HepG2 (cell line): ENCODE measurements at regions not wholly inside any gene's neighbourhood (a gene's known extent, or its start where the extent isn't known, plus 50 kb on each side); places are given as distances from the start of the nearest gene placed in this dataset.

Experiments
- ATAC-seq: fragments of 200-7000 bp; cut with Tn5 transposase; 3 replicates; pipeline ENCODE4 v1.9.1; 2020; ENCODE audit warnings: mild to moderate bottlenecking, moderate library complexity
- BruUV-seq: library from RNA; stranded (reverse); fragments of 400-500 nt; replicated peaks from 2 replicates; lab custom pipeline; 2021; lab: Mats Ljungman, UMichigan
- CTCF ChIA-PET: fragments of 300-600 bp; formaldehyde crosslinking; extraction: SDS; loops from one replicate; lab custom pipeline; 2021; ENCODE audit warnings: low total read pairs, inconsistent platforms, low intra/inter-chr PET ratio; lab: Yijun Ruan, JAX
- POLR2A ChIA-PET: fragments of 350-600 bp; sonication (Branson Sonifier 250); formaldehyde crosslinking; loops from one replicate; lab custom pipeline; 2020; ENCODE audit warnings: antibody characterized with exemption, inconsistent platforms; lab: Yijun Ruan, JAX
- DNase-seq: peaks from one replicate; pipeline ENCODE4 v3.0.0-alpha.2; 2015; ENCODE audit warnings: low spot score
- FAIRE-seq: peaks from 3 replicates; lab custom pipeline; 2011; peaks lifted over from hg19 to GRCh38; lab: Jason Lieb, UNC
- H2AFZ ChIP-seq: one replicate; pipeline ENCODE4 v1.6.1; 2011; ENCODE audit warnings: low read length, inconsistent platforms
- H3K27ac ChIP-seq: fragments of 300-600 bp; 3 replicates; pipeline ENCODE4 v1.8.0; 2011; ENCODE audit warnings: mixed run types, mild to moderate bottlenecking, mixed read lengths, low read length, inconsistent platforms; ENCODE audit not compliant: insufficient read depth; ENCODE audit errors: extremely low read length
- H3K27me3 ChIP-seq, 2 experiments: fragments of 200-600 bp in 1 of 2; 2 replicates in 1 of 2; 3 replicates in 1 of 2; pipeline versions ENCODE4 v1.6.0 to v1.8.0; 2011; ENCODE audit warnings: low read length in 2 of 2, mild to moderate bottlenecking in 2 of 2, moderate library complexity in 2 of 2, inconsistent platforms in 1 of 2; ENCODE audit not compliant: insufficient read depth in 2 of 2, control insufficient read depth in 1 of 2
- H3K36me3 ChIP-seq, 2 experiments: fragments of 200-600 bp in 1 of 2; replicated peaks in 1 of 2; 2 replicates in 1 of 2; 3 replicates in 1 of 2; pipeline versions ENCODE4 v1.5.1 to v1.8.0; 2011; ENCODE audit warnings: low read length in 2 of 2, inconsistent platforms in 1 of 2; ENCODE audit not compliant: insufficient read depth in 2 of 2, control insufficient read depth in 1 of 2
- H3K4me1 ChIP-seq: 2 replicates; pipeline ENCODE4 v1.5.1; 2012; ENCODE audit warnings: low read length, inconsistent platforms; ENCODE audit not compliant: insufficient read depth
- H3K4me2 ChIP-seq: 2 replicates; pipeline ENCODE4 v1.6.0; 2011; ENCODE audit warnings: low read depth, low read length, inconsistent platforms
- H3K4me3 ChIP-seq, 3 experiments: fragments of 200-600 bp in 1 of 3; sonication (generic), shearing (Covaris generic) in 1 of 3; replicated peaks in 1 of 3; 2 replicates each; pipeline ENCODE4 v1.5.1; 2011 to 2016; ENCODE audit warnings: low read length in 3 of 3, inconsistent platforms in 2 of 3, low read depth in 2 of 3, mild to moderate bottlenecking in 2 of 3, control low read depth in 1 of 3, mixed read lengths in 1 of 3; ENCODE audit not compliant: insufficient read depth in 1 of 3
- H3K79me2 ChIP-seq: one replicate; pipeline ENCODE4 v1.6.1; 2011; ENCODE audit warnings: low read length, inconsistent platforms; ENCODE audit not compliant: insufficient read depth
- H3K9ac ChIP-seq: 2 replicates; pipeline ENCODE4 v1.6.0; 2011; ENCODE audit warnings: mild to moderate bottlenecking, low read depth, low read length, inconsistent platforms; ENCODE audit not compliant: insufficient read depth
- H3K9me3 ChIP-seq: 2 replicates; pipeline ENCODE4 v1.5.1; 2012; ENCODE audit warnings: mild to moderate bottlenecking, low read length
- H4K20me1 ChIP-seq: 2 replicates; pipeline ENCODE4 v1.6.0; 2011; ENCODE audit warnings: inconsistent platforms, mild to moderate bottlenecking, low read length, moderate library complexity; ENCODE audit not compliant: insufficient read depth
- IKZF4 ChIP-seq: sonication (generic); formaldehyde crosslinking; IDR thresholded peaks from 2 replicates; pipeline ENCODE4 v1.5.1; 2020; ENCODE audit warnings: borderline replicate concordance, mild to moderate bottlenecking, low read depth, missing genetic modification reagents; ENCODE audit errors: not compliant biosample characterization
- SYNCRIP ChIP-seq: fragments of 200-400 bp; formaldehyde crosslinking; IDR thresholded peaks from 2 replicates; pipeline ENCODE4 v1.6.1; 2018; ENCODE audit warnings: mild to moderate bottlenecking, low read depth, low read length; ENCODE audit not compliant: insufficient read depth
- ZNF530 ChIP-seq: sonication (generic); formaldehyde crosslinking; IDR thresholded peaks from 2 replicates; pipeline ENCODE4 v1.5.0; 2020; ENCODE audit warnings: low read depth, mild to moderate bottlenecking, missing genetic modification reagents
- ZNF713 ChIP-seq: sonication (generic); formaldehyde crosslinking; IDR thresholded peaks from 2 replicates; pipeline ENCODE4 v1.4.0; 2020; ENCODE audit warnings: mild to moderate bottlenecking, missing genetic modification reagents
- WGBS: methylation state at CpG from one replicate; pipeline ENCODE4 v1.1.6; 2017; ENCODE audit warnings: low lambda C conversion rate; 5-methylcytosine and 5-hydroxymethylcytosine counted together
- in situ Hi-C: cut with HindIII; loops from 2 replicates; pipeline ENCODE4 v1.10.0; 2017; ENCODE audit warnings: low pct_unique_long_range_greater_than_20kb; ENCODE audit not compliant: extremely low pct_ligation_motif_present
- intact Hi-C: fragments of 100-400 bp; cut with micrococcal nuclease; formaldehyde crosslinking; loops from one replicate; pipeline ENCODE4 v1.10.0; 2022; ENCODE audit not compliant: unreplicated experiment
- TF ChIP-seq, protein P1 (sequence below): sonication (generic); formaldehyde crosslinking; IDR thresholded peaks from 2 replicates; pipeline ENCODE4 v1.5.0; 2020; ENCODE audit warnings: mild to moderate bottlenecking, missing genetic modification reagents
- TF ChIP-seq, protein P2 (sequence below): sonication (generic); formaldehyde crosslinking; IDR thresholded peaks from 2 replicates; pipeline ENCODE4 v1.9.0; 2021; ENCODE audit warnings: missing genetic modification reagents, borderline replicate concordance
- TF ChIP-seq, protein P3 (sequence below): sonication (generic); formaldehyde crosslinking; IDR thresholded peaks from 2 replicates; pipeline ENCODE4 v1.4.0; 2020; ENCODE audit warnings: missing genetic modification reagents
- TF ChIP-seq, protein P4 (sequence below): IDR thresholded peaks from 2 replicates; pipeline ENCODE4 v1.6.1; 2012; ENCODE audit warnings: low read depth, low read length, improper control_type of control experiment
- TF ChIP-seq, protein P5 (sequence below): IDR thresholded peaks from 2 replicates; pipeline ENCODE4 v1.6.1; 2016; ENCODE audit warnings: low read depth, missing genetic modification reagents, missing compliant biosample characterization

DNA sequence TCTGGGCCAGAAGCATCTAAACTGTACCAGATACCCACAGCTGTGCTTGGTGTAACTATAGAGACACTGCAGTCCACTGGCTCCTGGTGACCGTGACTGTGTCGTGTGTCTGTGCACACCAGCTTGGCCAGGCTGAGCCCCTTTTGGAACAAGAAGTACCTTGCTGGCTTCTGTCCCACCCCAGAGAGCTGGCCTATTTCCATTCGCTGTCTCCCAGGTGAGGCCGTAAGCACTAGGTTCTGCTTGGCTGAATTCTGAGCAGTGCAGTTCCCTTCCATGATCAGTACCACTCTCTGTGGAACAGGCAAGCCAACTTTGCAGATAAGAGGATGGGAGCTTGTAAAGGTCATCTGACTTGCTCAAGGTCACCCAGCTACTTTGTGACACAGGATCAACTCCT is 119.9 kb upstream of the DNAH14 start (continued):
- TF ChIP-seq, protein P1, sequence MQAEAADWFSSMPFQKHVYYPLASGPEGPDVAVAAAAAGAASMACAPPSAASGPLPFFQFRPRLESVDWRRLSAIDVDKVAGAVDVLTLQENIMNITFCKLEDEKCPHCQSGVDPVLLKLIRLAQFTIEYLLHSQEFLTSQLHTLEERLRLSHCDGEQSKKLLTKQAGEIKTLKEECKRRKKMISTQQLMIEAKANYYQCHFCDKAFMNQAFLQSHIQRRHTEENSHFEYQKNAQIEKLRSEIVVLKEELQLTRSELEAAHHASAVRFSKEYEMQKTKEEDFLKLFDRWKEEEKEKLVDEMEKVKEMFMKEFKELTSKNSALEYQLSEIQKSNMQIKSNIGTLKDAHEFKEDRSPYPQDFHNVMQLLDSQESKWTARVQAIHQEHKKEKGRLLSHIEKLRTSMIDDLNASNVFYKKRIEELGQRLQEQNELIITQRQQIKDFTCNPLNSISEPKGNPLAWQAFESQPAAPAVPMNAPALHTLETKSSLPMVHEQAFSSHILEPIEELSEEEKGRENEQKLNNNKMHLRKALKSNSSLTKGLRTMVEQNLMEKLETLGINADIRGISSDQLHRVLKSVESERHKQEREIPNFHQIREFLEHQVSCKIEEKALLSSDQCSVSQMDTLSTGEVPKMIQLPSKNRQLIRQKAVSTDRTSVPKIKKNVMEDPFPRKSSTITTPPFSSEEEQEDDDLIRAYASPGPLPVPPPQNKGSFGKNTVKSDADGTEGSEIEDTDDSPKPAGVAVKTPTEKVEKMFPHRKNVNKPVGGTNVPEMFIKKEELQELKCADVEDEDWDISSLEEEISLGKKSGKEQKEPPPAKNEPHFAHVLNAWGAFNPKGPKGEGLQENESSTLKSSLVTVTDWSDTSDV (CRISPR knock-in tag), result no peak
- no peak for TF ChIP-seq SYNCRIP
- no peak for TF ChIP-seq ZNF530
- TF ChIP-seq ZNF713 (CRISPR knock-in tag), result no peak
- TF ChIP-seq IKZF4 (CRISPR knock-in tag), result no peak

DNA sequence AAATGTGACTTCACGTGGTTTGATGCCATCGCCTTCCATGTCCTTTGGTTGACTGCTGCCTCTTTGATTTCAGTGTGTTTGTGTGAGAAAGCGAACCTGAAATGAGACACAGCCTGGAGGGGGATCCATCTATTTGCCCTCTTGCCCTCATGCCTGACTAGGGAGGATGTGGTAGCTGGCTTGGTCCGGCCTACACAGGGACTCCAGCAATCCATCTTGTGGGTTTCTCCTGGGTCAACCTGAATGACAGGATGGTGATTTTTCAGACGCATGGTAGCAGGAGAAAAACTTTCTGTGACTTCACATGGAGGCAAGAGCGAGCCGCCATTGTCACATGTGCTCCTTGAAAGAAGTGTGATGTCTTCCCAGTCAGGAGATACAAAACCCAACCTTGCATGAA is 117.9 kb upstream of the DNAH14 start:
- H3K79me2 ChIP-seq, result no peaks in the 10 kb centered on the region
- no peak overlapping the region for H3K4me2 ChIP-seq
- DNase-seq (no peak), FAIRE-seq (no peak), ATAC-seq (no peak)
- H3K27me3 ChIP-seq, result no peaks in the 10 kb centered on the region
- no peaks in the 10 kb centered on the region for H3K4me1 ChIP-seq
- H3K36me3 ChIP-seq, result no peaks in the 10 kb centered on the region
- 4% methylated on average over 5 of the region's 7 CpGs for WGBS
- CTCF ChIA-PET, result no interaction called here
- in situ Hi-C loops, result no loop called here
- no peaks in the 10 kb centered on the region for H4K20me1 ChIP-seq
- BruUV-seq, result no TSS peak
- H3K9ac ChIP-seq, result no peak overlapping the region
- H3K27ac ChIP-seq, result no peak overlapping the region
- intact Hi-C loops, result no loop called here
- POLR2A ChIA-PET, result no interaction called here
- no peak overlapping the region for H2AFZ ChIP-seq
- no peak overlapping the region for H3K4me3 ChIP-seq
- no peaks in the 10 kb centered on the region for H3K9me3 ChIP-seq
- TF ChIP-seq, protein P2, sequence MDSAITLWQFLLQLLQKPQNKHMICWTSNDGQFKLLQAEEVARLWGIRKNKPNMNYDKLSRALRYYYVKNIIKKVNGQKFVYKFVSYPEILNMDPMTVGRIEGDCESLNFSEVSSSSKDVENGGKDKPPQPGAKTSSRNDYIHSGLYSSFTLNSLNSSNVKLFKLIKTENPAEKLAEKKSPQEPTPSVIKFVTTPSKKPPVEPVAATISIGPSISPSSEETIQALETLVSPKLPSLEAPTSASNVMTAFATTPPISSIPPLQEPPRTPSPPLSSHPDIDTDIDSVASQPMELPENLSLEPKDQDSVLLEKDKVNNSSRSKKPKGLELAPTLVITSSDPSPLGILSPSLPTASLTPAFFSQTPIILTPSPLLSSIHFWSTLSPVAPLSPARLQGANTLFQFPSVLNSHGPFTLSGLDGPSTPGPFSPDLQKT (CRISPR knock-in tag), result no peak
- TF ChIP-seq, protein P3, sequence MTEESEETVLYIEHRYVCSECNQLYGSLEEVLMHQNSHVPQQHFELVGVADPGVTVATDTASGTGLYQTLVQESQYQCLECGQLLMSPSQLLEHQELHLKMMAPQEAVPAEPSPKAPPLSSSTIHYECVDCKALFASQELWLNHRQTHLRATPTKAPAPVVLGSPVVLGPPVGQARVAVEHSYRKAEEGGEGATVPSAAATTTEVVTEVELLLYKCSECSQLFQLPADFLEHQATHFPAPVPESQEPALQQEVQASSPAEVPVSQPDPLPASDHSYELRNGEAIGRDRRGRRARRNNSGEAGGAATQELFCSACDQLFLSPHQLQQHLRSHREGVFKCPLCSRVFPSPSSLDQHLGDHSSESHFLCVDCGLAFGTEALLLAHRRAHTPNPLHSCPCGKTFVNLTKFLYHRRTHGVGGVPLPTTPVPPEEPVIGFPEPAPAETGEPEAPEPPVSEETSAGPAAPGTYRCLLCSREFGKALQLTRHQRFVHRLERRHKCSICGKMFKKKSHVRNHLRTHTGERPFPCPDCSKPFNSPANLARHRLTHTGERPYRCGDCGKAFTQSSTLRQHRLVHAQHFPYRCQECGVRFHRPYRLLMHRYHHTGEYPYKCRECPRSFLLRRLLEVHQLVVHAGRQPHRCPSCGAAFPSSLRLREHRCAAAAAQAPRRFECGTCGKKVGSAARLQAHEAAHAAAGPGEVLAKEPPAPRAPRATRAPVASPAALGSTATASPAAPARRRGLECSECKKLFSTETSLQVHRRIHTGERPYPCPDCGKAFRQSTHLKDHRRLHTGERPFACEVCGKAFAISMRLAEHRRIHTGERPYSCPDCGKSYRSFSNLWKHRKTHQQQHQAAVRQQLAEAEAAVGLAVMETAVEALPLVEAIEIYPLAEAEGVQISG, result no peak
- TF ChIP-seq, protein P4, sequence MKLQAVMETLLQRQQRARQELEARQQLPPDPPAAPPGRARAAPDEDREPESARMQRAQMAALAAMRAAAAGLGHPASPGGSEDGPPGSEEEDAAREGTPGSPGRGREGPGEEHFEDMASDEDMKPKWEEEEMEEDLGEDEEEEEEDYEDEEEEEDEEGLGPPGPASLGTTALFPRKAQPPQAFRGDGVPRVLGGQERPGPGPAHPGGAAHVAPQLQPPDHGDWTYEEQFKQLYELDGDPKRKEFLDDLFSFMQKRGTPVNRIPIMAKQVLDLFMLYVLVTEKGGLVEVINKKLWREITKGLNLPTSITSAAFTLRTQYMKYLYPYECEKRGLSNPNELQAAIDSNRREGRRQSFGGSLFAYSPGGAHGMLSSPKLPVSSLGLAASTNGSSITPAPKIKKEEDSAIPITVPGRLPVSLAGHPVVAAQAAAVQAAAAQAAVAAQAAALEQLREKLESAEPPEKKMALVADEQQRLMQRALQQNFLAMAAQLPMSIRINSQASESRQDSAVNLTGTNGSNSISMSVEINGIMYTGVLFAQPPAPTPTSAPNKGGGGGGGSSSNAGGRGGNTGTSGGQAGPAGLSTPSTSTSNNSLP, result no peak
- TF ChIP-seq, protein P5, sequence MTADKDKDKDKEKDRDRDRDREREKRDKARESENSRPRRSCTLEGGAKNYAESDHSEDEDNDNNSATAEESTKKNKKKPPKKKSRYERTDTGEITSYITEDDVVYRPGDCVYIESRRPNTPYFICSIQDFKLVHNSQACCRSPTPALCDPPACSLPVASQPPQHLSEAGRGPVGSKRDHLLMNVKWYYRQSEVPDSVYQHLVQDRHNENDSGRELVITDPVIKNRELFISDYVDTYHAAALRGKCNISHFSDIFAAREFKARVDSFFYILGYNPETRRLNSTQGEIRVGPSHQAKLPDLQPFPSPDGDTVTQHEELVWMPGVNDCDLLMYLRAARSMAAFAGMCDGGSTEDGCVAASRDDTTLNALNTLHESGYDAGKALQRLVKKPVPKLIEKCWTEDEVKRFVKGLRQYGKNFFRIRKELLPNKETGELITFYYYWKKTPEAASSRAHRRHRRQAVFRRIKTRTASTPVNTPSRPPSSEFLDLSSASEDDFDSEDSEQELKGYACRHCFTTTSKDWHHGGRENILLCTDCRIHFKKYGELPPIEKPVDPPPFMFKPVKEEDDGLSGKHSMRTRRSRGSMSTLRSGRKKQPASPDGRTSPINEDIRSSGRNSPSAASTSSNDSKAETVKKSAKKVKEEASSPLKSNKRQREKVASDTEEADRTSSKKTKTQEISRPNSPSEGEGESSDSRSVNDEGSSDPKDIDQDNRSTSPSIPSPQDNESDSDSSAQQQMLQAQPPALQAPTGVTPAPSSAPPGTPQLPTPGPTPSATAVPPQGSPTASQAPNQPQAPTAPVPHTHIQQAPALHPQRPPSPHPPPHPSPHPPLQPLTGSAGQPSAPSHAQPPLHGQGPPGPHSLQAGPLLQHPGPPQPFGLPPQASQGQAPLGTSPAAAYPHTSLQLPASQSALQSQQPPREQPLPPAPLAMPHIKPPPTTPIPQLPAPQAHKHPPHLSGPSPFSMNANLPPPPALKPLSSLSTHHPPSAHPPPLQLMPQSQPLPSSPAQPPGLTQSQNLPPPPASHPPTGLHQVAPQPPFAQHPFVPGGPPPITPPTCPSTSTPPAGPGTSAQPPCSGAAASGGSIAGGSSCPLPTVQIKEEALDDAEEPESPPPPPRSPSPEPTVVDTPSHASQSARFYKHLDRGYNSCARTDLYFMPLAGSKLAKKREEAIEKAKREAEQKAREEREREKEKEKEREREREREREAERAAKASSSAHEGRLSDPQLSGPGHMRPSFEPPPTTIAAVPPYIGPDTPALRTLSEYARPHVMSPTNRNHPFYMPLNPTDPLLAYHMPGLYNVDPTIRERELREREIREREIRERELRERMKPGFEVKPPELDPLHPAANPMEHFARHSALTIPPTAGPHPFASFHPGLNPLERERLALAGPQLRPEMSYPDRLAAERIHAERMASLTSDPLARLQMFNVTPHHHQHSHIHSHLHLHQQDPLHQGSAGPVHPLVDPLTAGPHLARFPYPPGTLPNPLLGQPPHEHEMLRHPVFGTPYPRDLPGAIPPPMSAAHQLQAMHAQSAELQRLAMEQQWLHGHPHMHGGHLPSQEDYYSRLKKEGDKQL, result no peak
